Stimulated activated CD8-positive, alpha-beta memory T cell treated with anti-CD3 and anti-CD28 coated beads, Interleukin-2, amount 100 ng/mL, for 1 hour (primary cell): ENCODE measurements at regions not wholly inside any gene's neighbourhood (a gene's known extent, or its start where the extent isn't known, plus 50 kb on each side); places are given as distances from the start of the nearest gene placed in this dataset.
"Not testable (repeated sequence)": the region's sequence is repeated elsewhere in the genome, so short reads cannot be mapped to it uniquely, and the experiment has no call there.

Source experiments
- DNase-seq, 2 donors: peaks; one replicate each; pipeline ENCODE4 v3.0.0-alpha.2; 2020; ENCODE audit warnings: low read depth in 2 of 2

GRCh38 chr5:18798058-18798457 is 1163.8 kb downstream of the TAF11L14 start:
- DNase-seq: no peak

- no peak for DNase-seq
Observed at GRCh38 chr5:18799482-18800128, 1165.3 kb downstream of the TAF11L14 start.

- DNase-seq: no peak
Observed at GRCh38 chr5:18800293-18801025, 1166.2 kb downstream of the TAF11L14 start.

GRCh38 chr5:18801413-18801812 is 1167.2 kb downstream of the TAF11L14 start:
- not testable (repeated sequence) for DNase-seq

- DNase-seq: no peak
Observed at GRCh38 chr5:18802336-18802735, 1168.1 kb downstream of the TAF11L14 start.

- no peak for DNase-seq
Observed at GRCh38 chr5:18805376-18805775, 1171.1 kb downstream of the TAF11L14 start.

GRCh38 chr5:18807256-18808149 is 1173.2 kb downstream of the TAF11L14 start:
- no peak for DNase-seq

- DNase-seq: no peak
Observed at GRCh38 chr5:18811661-18812060, 1176.3 kb downstream of the CDH18 start.

GRCh38 chr5:18828351-18828750 is 1159.6 kb downstream of the CDH18 start:
- DNase-seq: no peak

GRCh38 chr5:18829539-18829938 is 1158.5 kb downstream of the CDH18 start:
- no peak for DNase-seq

GRCh38 chr5:18850216-18850615 is 1137.8 kb downstream of the CDH18 start:
- no peak for DNase-seq

- no peak for DNase-seq
Observed at GRCh38 chr5:18872978-18873377, 1115.0 kb downstream of the CDH18 start.

- no peak for DNase-seq
Observed at GRCh38 chr5:18876565-18876964, 1111.4 kb downstream of the CDH18 start.

GRCh38 chr5:18881615-18882014 is 1106.4 kb downstream of the CDH18 start:
- DNase-seq: no peak

- no peak for DNase-seq
Observed at GRCh38 chr5:18882154-18882553, 1105.8 kb downstream of the CDH18 start.

- no peak for DNase-seq
Observed at GRCh38 chr5:18888821-18889220, 1099.2 kb downstream of the CDH18 start.

- no peak for DNase-seq
Observed at GRCh38 chr5:18900644-18901043, 1087.4 kb downstream of the CDH18 start.

- DNase-seq: no peak
Observed at GRCh38 chr5:18920966-18921365, 1067.0 kb downstream of the CDH18 start.

- no peak for DNase-seq
Observed at GRCh38 chr5:18932081-18932480, 1055.9 kb downstream of the CDH18 start.

GRCh38 chr5:18944771-18945170 is 1043.2 kb downstream of the CDH18 start:
- DNase-seq: no peak

GRCh38 chr5:18954239-18954638 is 1033.8 kb downstream of the CDH18 start:
- no peak for DNase-seq

- no peak for DNase-seq
Observed at GRCh38 chr5:18959535-18959934, 1028.5 kb downstream of the CDH18 start.
